HFFc6 (cell line): ENCODE measurements at regions not wholly inside any gene's neighbourhood (a gene's known extent, or its start where the extent isn't known, plus 50 kb on each side); places are given as distances from the start of the nearest gene placed in this dataset.

Source experiments
- DNase-seq: peaks from one replicate; pipeline ENCODE4 v3.0.0-alpha.2; 2018
- H3K27ac Mint-ChIP-seq: 2 replicates; pipeline ENCODE4 v1.8.0; 2020; ENCODE audit warnings: mild to moderate bottlenecking, mixed read lengths
- H3K27me3 Mint-ChIP-seq: 2 replicates; pipeline ENCODE4 v1.8.0; 2021; ENCODE audit warnings: mild to moderate bottlenecking, moderate library complexity, mixed read lengths; ENCODE audit not compliant: insufficient read depth
- H3K36me3 Mint-ChIP-seq: 2 replicates; pipeline ENCODE4 v1.8.0; 2021; ENCODE audit warnings: low read depth, mixed read lengths
- H3K4me1 Mint-ChIP-seq: 2 replicates; pipeline ENCODE4 v1.8.0; 2020; ENCODE audit warnings: low read depth, mixed read lengths
- H3K4me3 Mint-ChIP-seq: 2 replicates; pipeline ENCODE4 v1.8.0; 2020; ENCODE audit warnings: mild to moderate bottlenecking, moderate library complexity, mixed read lengths
- H3K9me3 Mint-ChIP-seq: 2 replicates; pipeline ENCODE4 v1.8.0; 2020; ENCODE audit warnings: mild to moderate bottlenecking, mixed read lengths
- CTCF ChIP-seq: fragments of 200-600 bp; sonication (generic); IDR thresholded peaks from 2 replicates; pipeline ENCODE4 v1.5.0; 2021; ENCODE audit warnings: antibody characterized with exemption, mild to moderate bottlenecking

GRCh38 chr18:43692099-43692690 lies 414.9 kb upstream of the SYT4 start:
- DNase-seq: peak; percentile 1
- Mint-ChIP-seq H3K4me1 (peaks cover 22% of the 10 kb centered on the region), H3K36me3 (no peaks in the 10 kb centered on the region), H3K4me3 (peak overlapping the region; percentile 7; the same call in 1 of the 2 replicates), H3K9me3 (no peaks in the 10 kb centered on the region), H3K27ac (peak overlapping the region; percentile 15), H3K27me3 (no peaks in the 10 kb centered on the region; the same call in 1 of the 2 replicates)
- TF ChIP-seq CTCF: no peak

- Mint-ChIP-seq H3K4me3 (no peak overlapping the region), H3K27ac (no peak overlapping the region), H3K36me3 (no peaks in the 10 kb centered on the region)
Observed at GRCh38 chr18:43702399-43702798, 425.1 kb upstream of the SYT4 start.

GRCh38 chr18:43703050-43703449 lies 425.8 kb upstream of the SYT4 start:
- Mint-ChIP-seq H3K4me3 (no peak overlapping the region), H3K27me3 (no peaks in the 10 kb centered on the region), H3K9me3 (no peaks in the 10 kb centered on the region; the same call in 1 of the 2 replicates), H3K36me3 (no peaks in the 10 kb centered on the region), H3K4me1 (no peaks in the 10 kb centered on the region), H3K27ac (no peak overlapping the region)
- TF ChIP-seq CTCF: no peak
- DNase-seq: no peak

More at GRCh38 chr18:43702399-43702798, 425.1 kb upstream of the SYT4 start:
- Mint-ChIP-seq H3K4me1 (no peaks in the 10 kb centered on the region), H3K27me3 (no peaks in the 10 kb centered on the region), H3K9me3 (no peaks in the 10 kb centered on the region; the same call in 1 of the 2 replicates)
- no peak for DNase-seq
- no peak for TF ChIP-seq CTCF

GRCh38 chr18:43705850-43706249 lies 428.6 kb upstream of the SYT4 start:
- Mint-ChIP-seq H3K27ac (no peak overlapping the region), H3K9me3 (no peaks in the 10 kb centered on the region; the same call in 1 of the 2 replicates), H3K36me3 (no peaks in the 10 kb centered on the region), H3K27me3 (no peaks in the 10 kb centered on the region), H3K4me3 (no peak overlapping the region), H3K4me1 (no peaks in the 10 kb centered on the region)
- TF ChIP-seq CTCF: no peak
- DNase-seq: no peak

GRCh38 chr18:43710135-43710534 lies 432.8 kb upstream of the SYT4 start:
- no peaks in the 10 kb centered on the region for H3K36me3 Mint-ChIP-seq
- H3K9me3 Mint-ChIP-seq: peaks cover 3% of the 10 kb centered on the region
- no peak overlapping the region for H3K4me3 Mint-ChIP-seq
- no peak for TF ChIP-seq CTCF
- H3K27me3 Mint-ChIP-seq: no peaks in the 10 kb centered on the region
- no peak for DNase-seq
- H3K4me1 Mint-ChIP-seq: no peaks in the 10 kb centered on the region
- H3K27ac Mint-ChIP-seq: no peak overlapping the region
